Fibroblast of skin of right biceps (primary cell): ENCODE measurements at regions not wholly inside any gene's neighbourhood (a gene's known extent, or its start where the extent isn't known, plus 50 kb on each side); places are given as distances from the start of the nearest gene placed in this dataset.

Experiments
- DNase-seq: peaks from one replicate; pipeline ENCODE4 v3.0.0-alpha.2; 2013

- no peak for DNase-seq
Observed at GRCh38 chr11:70501933-70502540, 103.7 kb downstream of the CTTN start.

GRCh38 chr11:70502677-70503467 lies 104.5 kb downstream of the CTTN start:
- DNase-seq = no peak

GRCh38 chr11:70503468-70504221 lies 105.3 kb downstream of the CTTN start:
- no peak for DNase-seq

GRCh38 chr11:70504246-70505020 lies 106.1 kb downstream of the CTTN start:
- DNase-seq = no peak

GRCh38 chr11:70505331-70505731 lies 107.0 kb downstream of the CTTN start:
- DNase-seq = no peak

GRCh38 chr11:70505761-70506657 lies 107.7 kb downstream of the CTTN start:
- DNase-seq = no peak

- DNase-seq = no peak
Observed at GRCh38 chr11:70506658-70506970, 108.3 kb downstream of the CTTN start.

GRCh38 chr11:70506986-70507385 lies 108.7 kb downstream of the CTTN start:
- DNase-seq = no peak

GRCh38 chr11:70507466-70508230 lies 109.3 kb downstream of the CTTN start:
- no peak for DNase-seq

GRCh38 chr11:70508231-70508480 lies 109.8 kb downstream of the CTTN start:
- DNase-seq = no peak

GRCh38 chr11:70509476-70509875 lies 111.1 kb downstream of the CTTN start:
- no peak for DNase-seq

- DNase-seq = no peak
Observed at GRCh38 chr11:70510106-70510505, 111.8 kb downstream of the CTTN start.

- no peak for DNase-seq
Observed at GRCh38 chr11:70510571-70510970, 112.2 kb downstream of the CTTN start.

GRCh38 chr11:70511345-70511744 lies 113.0 kb downstream of the CTTN start:
- no peak for DNase-seq

- DNase-seq = no peak
Observed at GRCh38 chr11:70512716-70513115, 114.4 kb downstream of the CTTN start.

GRCh38 chr11:70517203-70517602 lies 118.9 kb downstream of the CTTN start:
- DNase-seq = no peak

GRCh38 chr11:70517988-70518907 lies 119.9 kb downstream of the CTTN start:
- DNase-seq = peak; percentile 64

GRCh38 chr11:70519117-70519516 lies 120.8 kb downstream of the CTTN start:
- DNase-seq = no peak

GRCh38 chr11:70521475-70522308 lies 123.4 kb downstream of the CTTN start:
- no peak for DNase-seq

GRCh38 chr11:70522309-70522592 lies 123.9 kb downstream of the CTTN start:
- no peak for DNase-seq
